WTC11 (cell line): ENCODE measurements at regions not wholly inside any gene's neighbourhood (a gene's known extent, or its start where the extent isn't known, plus 50 kb on each side); places are given as distances from the start of the nearest gene placed in this dataset.

Source experiments
- CTCF ChIP-seq: fragments of 200-600 bp; IDR thresholded peaks from 2 replicates; pipeline ENCODE4 v1.8.0; 2022; ENCODE audit warnings: antibody characterized with exemption
- IRF2 ChIP-seq: sonication (generic); formaldehyde crosslinking; IDR thresholded peaks from 2 replicates; pipeline ENCODE4 v1.8.0; 2022; ENCODE audit warnings: low read depth, missing genetic modification reagents, borderline replicate concordance
- JUN ChIP-seq: sonication (generic); formaldehyde crosslinking; IDR thresholded peaks from 2 replicates; pipeline ENCODE4 v1.8.0; 2023; ENCODE audit warnings: mild to moderate bottlenecking, missing genetic modification reagents
- MAX ChIP-seq: sonication (generic); formaldehyde crosslinking; IDR thresholded peaks from 2 replicates; pipeline ENCODE4 v1.8.0; 2022; ENCODE audit warnings: mild to moderate bottlenecking, missing genetic modification reagents
- NFE2L1 ChIP-seq: sonication (generic); formaldehyde crosslinking; IDR thresholded peaks from 2 replicates; pipeline ENCODE4 v1.8.1; 2023; ENCODE audit warnings: missing genetic modification reagents
- ZNF425 ChIP-seq: fragments of 250-450 bp; sonication (Bioruptor Pico); conservative IDR thresholded peaks from 2 replicates; pipeline ENCODE4 v1.9.0; 2021; ENCODE audit warnings: mild to moderate bottlenecking
- ZSCAN18 ChIP-seq: fragments of 250-450 bp; sonication (Bioruptor Pico); IDR thresholded peaks from 2 replicates; pipeline ENCODE4 v2.1.2; 2022; ENCODE audit warnings: mild to moderate bottlenecking, moderate library complexity

- no peak for TF ChIP-seq NFE2L1 (CRISPR knock-in tag)
- TF ChIP-seq CTCF = no peak
- no peak for TF ChIP-seq MAX (CRISPR knock-in tag)
- no peak for TF ChIP-seq IRF2 (CRISPR knock-in tag)
- no peak for TF ChIP-seq ZSCAN18 (CRISPR knock-in tag)
- TF ChIP-seq ZNF425 (CRISPR knock-in tag) = no peak
- TF ChIP-seq JUN (CRISPR knock-in tag) = no peak
Observed at GRCh38 chr21:17429936-17430335, 82.9 kb upstream of the CXADR start.
